Osteocyte (in vitro differentiated cells): ENCODE measurements at regions not wholly inside any gene's neighbourhood (a gene's known extent, or its start where the extent isn't known, plus 50 kb on each side); places are given as distances from the start of the nearest gene placed in this dataset.

Experiments
- DNase-seq: peaks from one replicate; pipeline ENCODE4 v3.0.0; 2021; ENCODE audit warnings: mixed read lengths; ENCODE audit not compliant: unreplicated experiment; ENCODE audit errors: extremely low spot score
- H3K27ac Mint-ChIP-seq: one replicate; pipeline ENCODE4 v1.8.0; 2021; ENCODE audit warnings: mild to moderate bottlenecking, mixed read lengths; ENCODE audit not compliant: unreplicated experiment
- H3K27me3 Mint-ChIP-seq: one replicate; pipeline ENCODE4 v1.8.0; 2021; ENCODE audit warnings: mixed read lengths; ENCODE audit not compliant: unreplicated experiment
- H3K36me3 Mint-ChIP-seq: one replicate; pipeline ENCODE4 v1.8.0; 2021; ENCODE audit warnings: mixed read lengths; ENCODE audit not compliant: unreplicated experiment
- H3K4me1 Mint-ChIP-seq: one replicate; pipeline ENCODE4 v1.8.0; 2021; ENCODE audit warnings: mixed read lengths; ENCODE audit not compliant: unreplicated experiment
- H3K4me3 Mint-ChIP-seq: one replicate; pipeline ENCODE4 v1.8.0; 2021; ENCODE audit warnings: mild to moderate bottlenecking, moderate library complexity, mixed read lengths; ENCODE audit not compliant: unreplicated experiment
- H3K9me3 Mint-ChIP-seq: one replicate; pipeline ENCODE4 v1.8.0; 2021; ENCODE audit warnings: mixed read lengths; ENCODE audit not compliant: unreplicated experiment
- CTCF ChIP-seq: fragments of 200-600 bp; sonication (generic); IDR thresholded peaks from 2 replicates; pipeline ENCODE4 v1.5.0; 2021; ENCODE audit warnings: antibody characterized with exemption, mild to moderate bottlenecking, moderate library complexity

DNA sequence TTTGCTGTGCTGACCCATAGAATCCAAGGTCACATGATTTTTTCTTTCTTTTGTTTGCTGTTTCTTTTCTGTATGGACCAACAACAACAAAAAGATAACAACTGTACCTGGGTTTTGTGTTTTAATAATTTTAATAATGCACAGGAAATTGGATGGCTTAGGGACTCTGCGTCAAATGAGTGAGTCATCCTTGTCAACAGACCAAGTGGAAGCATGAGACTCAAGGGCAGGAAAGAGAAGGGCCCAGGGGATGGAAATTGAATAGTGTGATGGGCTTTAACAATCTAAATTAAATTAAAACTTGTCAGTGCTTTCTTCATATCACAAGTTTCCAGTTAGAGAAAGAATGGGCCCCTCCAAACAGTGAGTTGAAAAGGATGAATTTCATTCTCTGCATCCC lies 413.0 kb downstream of the PREX1 start:
- TF ChIP-seq CTCF, result no peak
- no peaks in the 10 kb centered on the region for H3K36me3 Mint-ChIP-seq
- H3K27ac Mint-ChIP-seq, result no peak overlapping the region
- no peak overlapping the region for H3K4me3 Mint-ChIP-seq
- no peaks in the 10 kb centered on the region for H3K9me3 Mint-ChIP-seq
- no peaks in the 10 kb centered on the region for H3K4me1 Mint-ChIP-seq
- H3K27me3 Mint-ChIP-seq, result peaks cover 67% of the 10 kb centered on the region
- DNase-seq, result no peak

- DNase-seq, result no peak
- H3K4me1 Mint-ChIP-seq, result no peaks in the 10 kb centered on the region
- H3K27me3 Mint-ChIP-seq, result peaks cover 72% of the 10 kb centered on the region
- no peak for TF ChIP-seq CTCF
- no peak overlapping the region for H3K27ac Mint-ChIP-seq
- no peaks in the 10 kb centered on the region for H3K9me3 Mint-ChIP-seq
- H3K36me3 Mint-ChIP-seq, result no peaks in the 10 kb centered on the region
- H3K4me3 Mint-ChIP-seq, result no peak overlapping the region
These were observed 415.8 kb downstream of the PREX1 start for GRCh38 chr20:48411919-48412522.

GRCh38 chr20:48411245-48411644 lies 416.6 kb downstream of the PREX1 start:
- H3K27ac Mint-ChIP-seq, result no peak overlapping the region
- DNase-seq, result no peak
- TF ChIP-seq CTCF, result no peak
- no peaks in the 10 kb centered on the region for H3K4me1 Mint-ChIP-seq
- no peaks in the 10 kb centered on the region for H3K36me3 Mint-ChIP-seq
- H3K27me3 Mint-ChIP-seq, result peaks cover 72% of the 10 kb centered on the region
- H3K4me3 Mint-ChIP-seq, result no peak overlapping the region
- no peaks in the 10 kb centered on the region for H3K9me3 Mint-ChIP-seq

DNA sequence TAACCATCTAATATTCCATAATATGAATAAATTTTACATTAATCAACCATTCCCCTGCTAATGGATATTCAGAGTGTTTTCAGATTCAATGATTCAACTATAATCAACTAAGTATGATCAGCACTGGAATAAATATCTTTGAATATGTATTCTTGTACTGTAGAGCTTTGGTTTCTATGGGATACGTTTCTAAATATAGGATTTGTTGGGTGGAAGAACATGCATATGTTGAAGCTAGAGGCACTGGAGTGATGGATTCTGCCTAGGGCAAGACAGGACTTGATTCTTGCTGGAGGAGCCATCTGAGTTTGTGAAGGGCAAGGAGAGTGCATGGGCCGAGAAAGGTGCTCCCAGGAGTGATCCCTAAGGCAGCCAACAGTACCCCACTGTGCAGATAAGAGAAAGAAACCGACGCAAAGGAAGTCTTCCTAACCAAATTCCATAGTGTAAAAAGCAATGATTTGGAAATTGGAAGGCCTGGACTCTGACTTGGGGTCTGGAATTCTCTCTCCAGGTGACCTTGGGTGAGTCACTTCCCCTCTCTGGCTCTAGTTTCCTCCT lies 418.7 kb downstream of the PREX1 start:
- DNase-seq, result no peak
- Mint-ChIP-seq H3K27ac (no peak overlapping the region), H3K36me3 (no peaks in the 10 kb centered on the region), H3K9me3 (no peaks in the 10 kb centered on the region), H3K4me3 (no peak overlapping the region), H3K27me3 (peaks cover 67% of the 10 kb centered on the region), H3K4me1 (no peaks in the 10 kb centered on the region)
- TF ChIP-seq CTCF, result no peak

DNA sequence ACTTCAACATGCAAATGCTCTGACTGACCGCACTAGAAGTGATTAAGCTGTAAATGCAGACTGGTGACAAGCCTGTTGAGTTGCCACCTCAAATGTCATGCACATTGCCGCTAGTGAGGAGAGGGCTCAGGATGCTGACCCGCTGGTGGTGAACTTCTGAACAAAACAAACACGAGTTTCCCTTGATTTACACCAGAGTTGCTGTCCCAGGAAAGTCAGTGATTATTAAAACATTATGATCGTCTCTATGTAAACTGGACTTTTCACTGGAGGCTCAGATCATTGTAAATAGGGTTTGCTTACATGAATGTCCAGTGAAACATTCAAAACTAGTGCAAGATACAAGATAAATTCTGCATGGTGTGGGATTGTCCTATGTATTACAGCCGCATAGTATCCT lies 420.1 kb downstream of the PREX1 start:
- peaks cover 64% of the 10 kb centered on the region for H3K27me3 Mint-ChIP-seq
- no peak overlapping the region for H3K27ac Mint-ChIP-seq
- H3K4me3 Mint-ChIP-seq, result no peak overlapping the region
- no peaks in the 10 kb centered on the region for H3K36me3 Mint-ChIP-seq
- DNase-seq, result no peak
- TF ChIP-seq CTCF, result no peak
- H3K9me3 Mint-ChIP-seq, result no peaks in the 10 kb centered on the region
- no peaks in the 10 kb centered on the region for H3K4me1 Mint-ChIP-seq
